ENCODE measurements at regions not wholly inside any gene's neighbourhood (a gene's known extent, or its start where the extent isn't known, plus 50 kb on each side); places are given as distances from the start of the nearest gene placed in this dataset.

GRCh38 chr5:117201001-117201400 lies 626.4 kb upstream of the SEMA6A start:
- Histone ChIP-seq H4K20me1 (ENCODE audit: control insufficient read depth, insufficient read depth, low read depth, low read length) (no peaks in the 10 kb centered on the region; the same call in 1 of the 2 replicates), H3K4me3 (ENCODE audit: low read length) (no peak overlapping the region), H3F3A (ENCODE audit: control insufficient read depth, insufficient read depth) (no peaks in the 10 kb centered on the region), H3K9me3 (ENCODE audit: control insufficient read depth, insufficient read depth, low read length) (no peaks in the 10 kb centered on the region), H3K9me2 (replicated peaks; ENCODE audit: control insufficient read depth, low read length) (no peaks in the 10 kb centered on the region), H3K27me3 (ENCODE audit: control insufficient read depth, low read length) (0 out of 2 replicates have a peak, but pooled peaks cover 3% of the 10 kb centered on the region), H3K79me2 (ENCODE audit: control insufficient read depth, low read length) (no peaks in the 10 kb centered on the region), H3K4me1 (ENCODE audit: control insufficient read depth, low read length) (no peaks in the 10 kb centered on the region), H3K36me3 (ENCODE audit: control insufficient read depth, low read length) (no peaks in the 10 kb centered on the region), H3K27ac (ENCODE audit: low read depth, low read length) (no peak overlapping the region), H3K4me2 (ENCODE audit: low read length) (no peak overlapping the region)
- TF ChIP-seq CTCF (IDR thresholded peaks at IDR 0.05; ENCODE audit: low read depth, low read length, poor library complexity, severe bottlenecking): no peak
- no peak for TF ChIP-seq EZH2phosphoT487 (IDR thresholded peaks at IDR 0.05; ENCODE audit: borderline replicate concordance, low read length)

GRCh38 chr5:117195076-117195475 lies 620.5 kb upstream of the SEMA6A start:
- H3F3A ChIP-seq (ENCODE audit: control insufficient read depth, insufficient read depth): no peaks in the 10 kb centered on the region
- no peaks in the 10 kb centered on the region for H3K4me1 ChIP-seq (ENCODE audit: control insufficient read depth, low read length)
- no peaks in the 10 kb centered on the region for H3K27me3 ChIP-seq (ENCODE audit: control insufficient read depth, low read length)
- H3K79me2 ChIP-seq (ENCODE audit: control insufficient read depth, low read length): no peaks in the 10 kb centered on the region
- H3K27ac ChIP-seq (ENCODE audit: low read depth, low read length): no peak overlapping the region
- no peak for TF ChIP-seq CTCF (IDR thresholded peaks at IDR 0.05; ENCODE audit: low read depth, low read length, poor library complexity, severe bottlenecking)
- no peak for TF ChIP-seq EZH2phosphoT487 (IDR thresholded peaks at IDR 0.05; ENCODE audit: borderline replicate concordance, low read length)
- H3K4me2 ChIP-seq (ENCODE audit: low read length): no peak overlapping the region
- H3K4me3 ChIP-seq (ENCODE audit: low read length): no peak overlapping the region
- H3K9me2 ChIP-seq (replicated peaks; ENCODE audit: control insufficient read depth, low read length): no peaks in the 10 kb centered on the region
- H3K9me3 ChIP-seq (ENCODE audit: control insufficient read depth, insufficient read depth, low read length): no peaks in the 10 kb centered on the region
- H4K20me1 ChIP-seq (ENCODE audit: control insufficient read depth, insufficient read depth, low read depth, low read length): no peaks in the 10 kb centered on the region
- no peaks in the 10 kb centered on the region for H3K36me3 ChIP-seq (ENCODE audit: control insufficient read depth, low read length)

- H3K4me2 ChIP-seq (ENCODE audit: low read length): no peak overlapping the region
- H3K27me3 ChIP-seq (ENCODE audit: control insufficient read depth, low read length): no peaks in the 10 kb centered on the region
- H3K4me1 ChIP-seq (ENCODE audit: control insufficient read depth, low read length): no peaks in the 10 kb centered on the region
- no peak overlapping the region for H3K4me3 ChIP-seq (ENCODE audit: low read length)
- no peaks in the 10 kb centered on the region for H3K79me2 ChIP-seq (ENCODE audit: control insufficient read depth, low read length)
- H3K27ac ChIP-seq (ENCODE audit: low read depth, low read length): no peak overlapping the region
- no peaks in the 10 kb centered on the region; the same call in 1 of the 2 replicates for H3K9me3 ChIP-seq (ENCODE audit: control insufficient read depth, insufficient read depth, low read length)
- no peaks in the 10 kb centered on the region for H3K9me2 ChIP-seq (replicated peaks; ENCODE audit: control insufficient read depth, low read length)
- no peaks in the 10 kb centered on the region for H4K20me1 ChIP-seq (ENCODE audit: control insufficient read depth, insufficient read depth, low read depth, low read length)
- no peaks in the 10 kb centered on the region for H3K36me3 ChIP-seq (ENCODE audit: control insufficient read depth, low read length)
- H3F3A ChIP-seq (ENCODE audit: control insufficient read depth, insufficient read depth): no peaks in the 10 kb centered on the region
- no peak for TF ChIP-seq CTCF (IDR thresholded peaks at IDR 0.05; ENCODE audit: low read depth, low read length, poor library complexity, severe bottlenecking)
- TF ChIP-seq EZH2phosphoT487 (IDR thresholded peaks at IDR 0.05; ENCODE audit: borderline replicate concordance, low read length): no peak
Observed at GRCh38 chr5:117191251-117191650, 616.6 kb upstream of the SEMA6A start.
